ENCODE measurements at regions not wholly inside any gene's neighbourhood (a gene's known extent, or its start where the extent isn't known, plus 50 kb on each side); places are given as distances from the start of the nearest gene placed in this dataset.
"Not testable (repeated sequence)": the region's sequence is repeated elsewhere in the genome, so short reads cannot be mapped to it uniquely, and the experiment has no call there.

GRCh38 chr11:103812680-103813079, 223.8 kb upstream of the DDI1 start:
- no peak for DNase-seq

- DNase-seq = not testable (repeated sequence)
Measured at GRCh38 chr11:103820345-103820744, 216.1 kb upstream of the DDI1 start.

GRCh38 chr11:103824116-103824515, 212.3 kb upstream of the DDI1 start:
- no peak for DNase-seq

GRCh38 chr11:103825469-103825868, 211.0 kb upstream of the DDI1 start:
- no peak for DNase-seq

- no peak for DNase-seq
Measured at GRCh38 chr11:103826856-103827255, 209.6 kb upstream of the DDI1 start.

GRCh38 chr11:103829596-103829995, 206.8 kb upstream of the DDI1 start:
- no peak for DNase-seq

- DNase-seq = no peak
Measured at GRCh38 chr11:103830205-103830604, 206.2 kb upstream of the DDI1 start.

- no peak for DNase-seq
Measured at GRCh38 chr11:103832762-103833161, 203.7 kb upstream of the DDI1 start.

- no peak for DNase-seq
Measured at GRCh38 chr11:103842191-103842590, 194.2 kb upstream of the DDI1 start.

- no peak for DNase-seq
Measured at GRCh38 chr11:103842795-103843194, 193.6 kb upstream of the DDI1 start.

- DNase-seq = no peak
Measured at GRCh38 chr11:103844327-103845215, 191.9 kb upstream of the DDI1 start.

GRCh38 chr11:103845331-103845730, 191.1 kb upstream of the DDI1 start:
- no peak for DNase-seq

- no peak for DNase-seq
Measured at GRCh38 chr11:103848686-103849085, 187.8 kb upstream of the DDI1 start.

GRCh38 chr11:103849366-103849765, 187.1 kb upstream of the DDI1 start:
- no peak for DNase-seq

- no peak for DNase-seq
Measured at GRCh38 chr11:103850419-103851165, 185.8 kb upstream of the DDI1 start.

GRCh38 chr11:103851166-103851651, 185.2 kb upstream of the DDI1 start:
- DNase-seq = no peak

Data from activated CD4-positive, alpha-beta T cell treated with anti-CD3 and anti-CD28 coated beads for 1 hour (primary cell).